ENCODE measurements at regions not wholly inside any gene's neighbourhood (a gene's known extent, or its start where the extent isn't known, plus 50 kb on each side); places are given as distances from the start of the nearest gene placed in this dataset.

GRCh38 chr5:109612278-109612905 is 77.3 kb upstream of the MAN2A1 start:
- no peak for DNase-seq (ENCODE audit: low read depth)
- TF ChIP-seq CTCF (conservative IDR thresholded peaks at IDR 0.05; ENCODE audit: low read length) = no peak

DNA sequence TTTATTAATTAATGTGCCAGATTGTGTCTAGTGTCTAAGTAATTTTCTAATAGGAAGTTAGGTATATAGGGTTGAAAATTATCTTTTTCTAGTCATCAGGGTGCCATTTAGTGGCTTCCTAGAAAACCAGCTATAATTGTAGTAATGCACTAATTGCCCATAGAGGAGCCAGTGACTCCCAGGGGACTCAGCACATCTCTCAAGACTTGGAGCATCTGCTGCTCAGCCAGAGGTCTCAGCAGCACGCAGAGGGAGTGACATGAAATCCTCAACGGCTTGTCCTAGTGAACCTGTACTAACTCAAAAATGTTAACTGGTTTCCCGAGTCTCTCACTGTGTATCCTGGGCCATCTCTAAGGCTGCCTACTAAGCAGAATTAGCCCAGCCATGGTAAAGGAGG is 78.2 kb upstream of the MAN2A1 start:
- H3K4me3 ChIP-seq (ENCODE audit: low read length) = no peak overlapping the region
- no peak for TF ChIP-seq CTCF (conservative IDR thresholded peaks at IDR 0.05; ENCODE audit: low read length)
- no peak for DNase-seq (ENCODE audit: low read depth)

More at GRCh38 chr5:109612278-109612905, 77.3 kb upstream of the MAN2A1 start:
- no peak overlapping the region for H3K4me3 ChIP-seq (ENCODE audit: low read length)

GRCh38 chr5:109611061-109611460 is 78.7 kb upstream of the MAN2A1 start:
- no peak for TF ChIP-seq CTCF (conservative IDR thresholded peaks at IDR 0.05; ENCODE audit: low read length)
- DNase-seq (ENCODE audit: low read depth) = no peak
- no peak overlapping the region for H3K4me3 ChIP-seq (ENCODE audit: low read length)

GRCh38 chr5:109610581-109610980 is 79.1 kb upstream of the MAN2A1 start:
- H3K4me3 ChIP-seq (ENCODE audit: low read length) = no peak overlapping the region

GRCh38 chr5:109605207-109605730 is 84.5 kb upstream of the MAN2A1 start:
- DNase-seq (ENCODE audit: low read depth) = no peak
- H3K4me3 ChIP-seq (ENCODE audit: low read length) = no peak overlapping the region
- no peak for TF ChIP-seq CTCF (conservative IDR thresholded peaks at IDR 0.05; ENCODE audit: low read length)

More at GRCh38 chr5:109610581-109610980, 79.1 kb upstream of the MAN2A1 start:
- no peak for TF ChIP-seq CTCF (conservative IDR thresholded peaks at IDR 0.05; ENCODE audit: low read length)
- no peak for DNase-seq (ENCODE audit: low read depth)

- no peak for TF ChIP-seq CTCF (conservative IDR thresholded peaks at IDR 0.05; ENCODE audit: low read length)
- DNase-seq (ENCODE audit: low read depth) = no peak
- no peak overlapping the region for H3K4me3 ChIP-seq (ENCODE audit: low read length)
These were observed 85.0 kb upstream of the MAN2A1 start for GRCh38 chr5:109604758-109605157.

- no peak for TF ChIP-seq CTCF (conservative IDR thresholded peaks at IDR 0.05; ENCODE audit: low read length)
- no peak for DNase-seq (ENCODE audit: low read depth)
- H3K4me3 ChIP-seq (ENCODE audit: low read length) = no peak overlapping the region
These were observed 88.0 kb upstream of the MAN2A1 start for GRCh38 chr5:109601736-109602135.

Data from AG10803 (cell line).